ENCODE measurements at regions not wholly inside any gene's neighbourhood (a gene's known extent, or its start where the extent isn't known, plus 50 kb on each side); places are given as distances from the start of the nearest gene placed in this dataset.

DNA sequence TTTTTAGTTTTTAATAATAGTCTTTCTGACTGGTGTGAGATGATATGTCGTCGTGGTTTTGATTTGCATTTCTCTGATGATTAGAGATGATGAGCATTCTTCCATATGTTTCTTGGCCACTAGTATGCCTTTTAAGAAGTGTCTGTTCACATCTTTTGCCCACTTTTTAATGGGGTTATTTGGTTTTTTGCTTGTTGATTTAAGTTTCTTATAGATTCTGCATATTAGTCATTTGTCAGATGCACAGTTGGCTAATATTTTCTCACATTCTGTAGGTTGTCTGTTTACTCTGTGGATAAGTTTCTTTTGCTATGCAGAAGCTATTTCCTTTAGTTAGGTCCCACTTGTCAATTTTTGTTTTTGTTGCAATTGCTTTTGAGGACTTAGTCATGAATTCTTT lies 185.4 kb downstream of the SUCNR1 start:
- TF ChIP-seq EGR1 (IDR thresholded peaks at IDR 0.05; ENCODE audit: low read depth) = no peak
- TF ChIP-seq, protein P1, sequence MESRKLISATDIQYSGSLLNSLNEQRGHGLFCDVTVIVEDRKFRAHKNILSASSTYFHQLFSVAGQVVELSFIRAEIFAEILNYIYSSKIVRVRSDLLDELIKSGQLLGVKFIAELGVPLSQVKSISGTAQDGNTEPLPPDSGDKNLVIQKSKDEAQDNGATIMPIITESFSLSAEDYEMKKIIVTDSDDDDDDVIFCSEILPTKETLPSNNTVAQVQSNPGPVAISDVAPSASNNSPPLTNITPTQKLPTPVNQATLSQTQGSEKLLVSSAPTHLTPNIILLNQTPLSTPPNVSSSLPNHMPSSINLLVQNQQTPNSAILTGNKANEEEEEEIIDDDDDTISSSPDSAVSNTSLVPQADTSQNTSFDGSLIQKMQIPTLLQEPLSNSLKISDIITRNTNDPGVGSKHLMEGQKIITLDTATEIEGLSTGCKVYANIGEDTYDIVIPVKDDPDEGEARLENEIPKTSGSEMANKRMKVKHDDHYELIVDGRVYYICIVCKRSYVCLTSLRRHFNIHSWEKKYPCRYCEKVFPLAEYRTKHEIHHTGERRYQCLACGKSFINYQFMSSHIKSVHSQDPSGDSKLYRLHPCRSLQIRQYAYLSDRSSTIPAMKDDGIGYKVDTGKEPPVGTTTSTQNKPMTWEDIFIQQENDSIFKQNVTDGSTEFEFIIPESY (IDR thresholded peaks at IDR 0.05; ENCODE audit: extremely low read depth, insufficient replicate concordance, low read length) = no peak
- TF ChIP-seq, protein P2, sequence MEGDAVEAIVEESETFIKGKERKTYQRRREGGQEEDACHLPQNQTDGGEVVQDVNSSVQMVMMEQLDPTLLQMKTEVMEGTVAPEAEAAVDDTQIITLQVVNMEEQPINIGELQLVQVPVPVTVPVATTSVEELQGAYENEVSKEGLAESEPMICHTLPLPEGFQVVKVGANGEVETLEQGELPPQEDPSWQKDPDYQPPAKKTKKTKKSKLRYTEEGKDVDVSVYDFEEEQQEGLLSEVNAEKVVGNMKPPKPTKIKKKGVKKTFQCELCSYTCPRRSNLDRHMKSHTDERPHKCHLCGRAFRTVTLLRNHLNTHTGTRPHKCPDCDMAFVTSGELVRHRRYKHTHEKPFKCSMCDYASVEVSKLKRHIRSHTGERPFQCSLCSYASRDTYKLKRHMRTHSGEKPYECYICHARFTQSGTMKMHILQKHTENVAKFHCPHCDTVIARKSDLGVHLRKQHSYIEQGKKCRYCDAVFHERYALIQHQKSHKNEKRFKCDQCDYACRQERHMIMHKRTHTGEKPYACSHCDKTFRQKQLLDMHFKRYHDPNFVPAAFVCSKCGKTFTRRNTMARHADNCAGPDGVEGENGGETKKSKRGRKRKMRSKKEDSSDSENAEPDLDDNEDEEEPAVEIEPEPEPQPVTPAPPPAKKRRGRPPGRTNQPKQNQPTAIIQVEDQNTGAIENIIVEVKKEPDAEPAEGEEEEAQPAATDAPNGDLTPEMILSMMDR (IDR thresholded peaks at IDR 0.05 in 2 of 3, conservative IDR thresholded peaks at IDR 0.05 in 1 of 3; ENCODE audit: borderline replicate concordance in 1 of 3, insufficient read depth in 1 of 3, low read depth in 2 of 3, low read length in 2 of 3) = no peak
- TF ChIP-seq JUND (IDR thresholded peaks at IDR 0.05) = no peak
- no peak for TF ChIP-seq CEBPB (IDR thresholded peaks at IDR 0.05; ENCODE audit: low read depth)
- TF ChIP-seq EZH2phosphoT487 (IDR thresholded peaks at IDR 0.05; ENCODE audit: borderline replicate concordance) = no peak
- no peak for TF ChIP-seq SRF (IDR thresholded peaks at IDR 0.05; ENCODE audit: low read depth)
- TF ChIP-seq SP1 (IDR thresholded peaks at IDR 0.05; ENCODE audit: low read depth) = no peak
- TF ChIP-seq POLR2A (IDR thresholded peaks at IDR 0.05; ENCODE audit: borderline replicate concordance, extremely low read depth, insufficient read depth, insufficient read length) = no peak
- TF ChIP-seq POLR2AphosphoS5 (IDR thresholded peaks at IDR 0.05; ENCODE audit: low read depth, low read length) = no peak
- no peak for TF ChIP-seq EZH2 (IDR thresholded peaks at IDR 0.05)
- TF ChIP-seq, protein P3, sequence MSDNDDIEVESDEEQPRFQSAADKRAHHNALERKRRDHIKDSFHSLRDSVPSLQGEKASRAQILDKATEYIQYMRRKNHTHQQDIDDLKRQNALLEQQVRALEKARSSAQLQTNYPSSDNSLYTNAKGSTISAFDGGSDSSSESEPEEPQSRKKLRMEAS (IDR thresholded peaks at IDR 0.05) = no peak

All from HCT116 (cell line).